ENCODE measurements at regions not wholly inside any gene's neighbourhood (a gene's known extent, or its start where the extent isn't known, plus 50 kb on each side); places are given as distances from the start of the nearest gene placed in this dataset.

- Histone ChIP-seq H3K9me3 (no peaks in the 10 kb centered on the region), H3K27ac (no peak overlapping the region), H3K4me1 (no peaks in the 10 kb centered on the region), H3K4me2 (no peak overlapping the region), H3K4me3 (no peak overlapping the region)
- DNase-seq (ENCODE audit: low read depth in 1 of 2, low spot score in 1 of 2) (no peak), FAIRE-seq (no peak), ATAC-seq (no peak)
- WGBS (ENCODE audit: missing lambda C conversion rate), result 23% methylated on average over 3 of the region's 3 CpGs
- POLR2A ChIA-PET, result no interaction called here
- no peak for TF ChIP-seq GATA3 (IDR thresholded peaks at IDR 0.05; ENCODE audit: borderline replicate concordance)
- TF ChIP-seq ESRRA (IDR thresholded peaks at IDR 0.05; ENCODE audit: borderline replicate concordance, low read length), result no peak
- TF ChIP-seq ZC3H11A (IDR thresholded peaks at IDR 0.05), result no peak
- no peak for TF ChIP-seq CHD2 (IDR thresholded peaks at IDR 0.05; ENCODE audit: low read length, partially characterized antibody)
- no peak for TF ChIP-seq HOXB13 (CRISPR knock-in tag; IDR thresholded peaks at IDR 0.05; ENCODE audit: low read depth)
- no peak for TF ChIP-seq ZFP36 (IDR thresholded peaks at IDR 0.05; ENCODE audit: borderline replicate concordance, partially characterized antibody)
- TF ChIP-seq JUNB (IDR thresholded peaks at IDR 0.05), result no peak
- TF ChIP-seq RAD21 (conservative IDR thresholded peaks at IDR 0.05 in 1 of 2, IDR thresholded peaks at IDR 0.05 in 1 of 2), result no peak
- TF ChIP-seq PHF8 (IDR thresholded peaks at IDR 0.05; ENCODE audit: borderline replicate concordance, low read depth), result no peak
- no peak for TF ChIP-seq HOXA7 (CRISPR knock-in tag; IDR thresholded peaks at IDR 0.05)
- no peak for TF ChIP-seq RFX5 (IDR thresholded peaks at IDR 0.05)
- TF ChIP-seq NR3C1 (IDR thresholded peaks at IDR 0.05), result no peak
- no peak for TF ChIP-seq CBX8 (IDR thresholded peaks at IDR 0.05)
- TF ChIP-seq SREBF2 (IDR thresholded peaks at IDR 0.05), result no peak
- no peak for TF ChIP-seq JUN (IDR thresholded peaks at IDR 0.05)
- no peak for TF ChIP-seq CEBPB (IDR thresholded peaks at IDR 0.05)
- CTCF ChIA-PET, result no interaction called here
Measured at GRCh38 chr5:147040856-147041255, 162.3 kb upstream of the PPP2R2B start.

GRCh38 chr5:147044572-147045273, 166.2 kb upstream of the PPP2R2B start:
- H3K27ac ChIP-seq, result no peak overlapping the region
- no peak for ATAC-seq
- H3K4me1 ChIP-seq, result no peaks in the 10 kb centered on the region
- ChIA-PET POLR2A (no interaction called here), CTCF (no interaction called here)
- no peak overlapping the region for H3K4me3 ChIP-seq
- no peak for DNase-seq (ENCODE audit: low read depth in 1 of 2, low spot score in 1 of 2)
- no peak overlapping the region for H3K4me2 ChIP-seq
- H3K9me3 ChIP-seq, result no peaks in the 10 kb centered on the region
- 2% methylated on average over 2 of the region's 2 CpGs for WGBS (ENCODE audit: missing lambda C conversion rate)
- no peak for FAIRE-seq
- TF ChIP-seq HDAC2 (IDR thresholded peaks at IDR 0.05), result no peak
- TF ChIP-seq PBX3 (IDR thresholded peaks at IDR 0.05), result no peak
- no peak for TF ChIP-seq FOSB (CRISPR knock-in tag; IDR thresholded peaks at IDR 0.05)
- no peak for TF ChIP-seq ATOH8 (CRISPR knock-in tag; IDR thresholded peaks at IDR 0.05; ENCODE audit: low read depth)
- no peak for TF ChIP-seq E2F6 (IDR thresholded peaks at IDR 0.05; ENCODE audit: borderline replicate concordance, low read depth)
- TF ChIP-seq ELK1 (IDR thresholded peaks at IDR 0.05; ENCODE audit: low read depth, low read length), result no peak
- TF ChIP-seq MAZ (IDR thresholded peaks at IDR 0.05; ENCODE audit: borderline replicate concordance, low read depth, low read length), result no peak
- TF ChIP-seq KDM5A (IDR thresholded peaks at IDR 0.05), result no peak
- TF ChIP-seq TP53 (CRISPR knock-in tag; IDR thresholded peaks at IDR 0.05), result no peak
